ENCODE measurements at regions not wholly inside any gene's neighbourhood (a gene's known extent, or its start where the extent isn't known, plus 50 kb on each side); places are given as distances from the start of the nearest gene placed in this dataset.

DNA sequence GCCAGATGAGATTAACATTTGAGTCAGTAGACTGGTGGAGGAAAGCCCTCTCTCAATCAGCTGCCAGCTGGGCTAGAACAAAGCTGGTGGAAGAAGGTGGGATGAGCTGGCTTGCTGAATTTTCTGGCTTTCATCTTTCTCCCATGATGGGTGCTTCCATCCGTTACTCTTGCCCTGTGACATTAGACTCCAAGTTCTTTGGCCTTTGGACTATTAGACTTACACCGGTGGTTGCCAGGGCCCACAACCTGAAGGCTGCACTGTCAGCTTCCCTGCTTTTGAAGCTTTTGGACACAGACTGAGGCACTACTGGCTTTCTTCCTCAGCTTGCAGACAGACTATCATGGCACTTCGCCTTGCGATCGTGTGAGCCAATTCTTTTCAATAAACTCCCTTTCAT is 642.7 kb downstream of the TAF11L14 start:
- TF ChIP-seq, protein P1, sequence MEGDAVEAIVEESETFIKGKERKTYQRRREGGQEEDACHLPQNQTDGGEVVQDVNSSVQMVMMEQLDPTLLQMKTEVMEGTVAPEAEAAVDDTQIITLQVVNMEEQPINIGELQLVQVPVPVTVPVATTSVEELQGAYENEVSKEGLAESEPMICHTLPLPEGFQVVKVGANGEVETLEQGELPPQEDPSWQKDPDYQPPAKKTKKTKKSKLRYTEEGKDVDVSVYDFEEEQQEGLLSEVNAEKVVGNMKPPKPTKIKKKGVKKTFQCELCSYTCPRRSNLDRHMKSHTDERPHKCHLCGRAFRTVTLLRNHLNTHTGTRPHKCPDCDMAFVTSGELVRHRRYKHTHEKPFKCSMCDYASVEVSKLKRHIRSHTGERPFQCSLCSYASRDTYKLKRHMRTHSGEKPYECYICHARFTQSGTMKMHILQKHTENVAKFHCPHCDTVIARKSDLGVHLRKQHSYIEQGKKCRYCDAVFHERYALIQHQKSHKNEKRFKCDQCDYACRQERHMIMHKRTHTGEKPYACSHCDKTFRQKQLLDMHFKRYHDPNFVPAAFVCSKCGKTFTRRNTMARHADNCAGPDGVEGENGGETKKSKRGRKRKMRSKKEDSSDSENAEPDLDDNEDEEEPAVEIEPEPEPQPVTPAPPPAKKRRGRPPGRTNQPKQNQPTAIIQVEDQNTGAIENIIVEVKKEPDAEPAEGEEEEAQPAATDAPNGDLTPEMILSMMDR (IDR thresholded peaks at IDR 0.05; ENCODE audit: borderline replicate concordance, extremely low read depth, low read length, poor library complexity, severe bottlenecking) = no peak
- TF ChIP-seq EZH2 (IDR thresholded peaks at IDR 0.05; ENCODE audit: borderline replicate concordance, low read depth, low read length, severe bottlenecking) = no peak

Measured in DND-41 (cell line).